ENCODE measurements at regions not wholly inside any gene's neighbourhood (a gene's known extent, or its start where the extent isn't known, plus 50 kb on each side); places are given as distances from the start of the nearest gene placed in this dataset.

- DNase-seq (ENCODE audit: extremely low spot score), result no peak
These were observed 50.6 kb upstream of the NTPCR start for GRCh38 chr1:232899839-232900238.

More at GRCh38 chr1:232899839-232900238, 50.6 kb upstream of the NTPCR start:
- Histone ChIP-seq H3K9me3 (no peaks in the 10 kb centered on the region), H3K4me3 (no peak overlapping the region), H3K4me1 (peaks cover 0 to 12% (median 8%) of the 10 kb centered on the region in 4 donors), H3K27me3 (no peaks in the 10 kb centered on the region), H3K36me3 (no peaks in the 10 kb centered on the region), H3K27ac (replicated peaks in 1 of 4) (no peak overlapping the region)
- intact Hi-C loops (cut with DNase I), result no loop called here
- TF ChIP-seq, protein P1, sequence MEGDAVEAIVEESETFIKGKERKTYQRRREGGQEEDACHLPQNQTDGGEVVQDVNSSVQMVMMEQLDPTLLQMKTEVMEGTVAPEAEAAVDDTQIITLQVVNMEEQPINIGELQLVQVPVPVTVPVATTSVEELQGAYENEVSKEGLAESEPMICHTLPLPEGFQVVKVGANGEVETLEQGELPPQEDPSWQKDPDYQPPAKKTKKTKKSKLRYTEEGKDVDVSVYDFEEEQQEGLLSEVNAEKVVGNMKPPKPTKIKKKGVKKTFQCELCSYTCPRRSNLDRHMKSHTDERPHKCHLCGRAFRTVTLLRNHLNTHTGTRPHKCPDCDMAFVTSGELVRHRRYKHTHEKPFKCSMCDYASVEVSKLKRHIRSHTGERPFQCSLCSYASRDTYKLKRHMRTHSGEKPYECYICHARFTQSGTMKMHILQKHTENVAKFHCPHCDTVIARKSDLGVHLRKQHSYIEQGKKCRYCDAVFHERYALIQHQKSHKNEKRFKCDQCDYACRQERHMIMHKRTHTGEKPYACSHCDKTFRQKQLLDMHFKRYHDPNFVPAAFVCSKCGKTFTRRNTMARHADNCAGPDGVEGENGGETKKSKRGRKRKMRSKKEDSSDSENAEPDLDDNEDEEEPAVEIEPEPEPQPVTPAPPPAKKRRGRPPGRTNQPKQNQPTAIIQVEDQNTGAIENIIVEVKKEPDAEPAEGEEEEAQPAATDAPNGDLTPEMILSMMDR (IDR thresholded peaks at IDR 0.05), result no peak
- TF ChIP-seq POLR2AphosphoS5 (IDR thresholded peaks at IDR 0.05) (no peak), EP300 (IDR thresholded peaks at IDR 0.05) (no peak), POLR2A (IDR thresholded peaks at IDR 0.05; ENCODE audit: low read depth) (no peak)
